Neural cell (in vitro differentiated cells): ENCODE measurements at regions not wholly inside any gene's neighbourhood (a gene's known extent, or its start where the extent isn't known, plus 50 kb on each side); places are given as distances from the start of the nearest gene placed in this dataset.

Experiments
- H2AFZ ChIP-seq: fragments of 200-600, 300-800 bp; sonication (generic), shearing (Covaris generic); 2 replicates; pipeline ENCODE4 v1.6.0; 2014; ENCODE audit warnings: low read depth, mild to moderate bottlenecking, antibody characterized with exemption, low read length, moderate library complexity
- H3F3A ChIP-seq: fragments of 200-600 bp; shearing (Covaris generic); 2 replicates; pipeline ENCODE4 v1.6.1; 2016; ENCODE audit warnings: mild to moderate bottlenecking, moderate library complexity, mixed read lengths, antibody characterized with exemption, low read length; ENCODE audit not compliant: insufficient read depth, poor library complexity, severe bottlenecking
- H3K27ac ChIP-seq: fragments of 200-600, 300-800 bp; sonication (generic), shearing (Covaris generic); 2 replicates; pipeline ENCODE4 v1.5.1; 2014; ENCODE audit warnings: mild to moderate bottlenecking, low read length, moderate library complexity
- H3K27me3 ChIP-seq: fragments of 300-800, 200-600 bp; sonication (generic), shearing (Covaris generic); 2 replicates; pipeline ENCODE4 v1.6.0; 2014; ENCODE audit warnings: mild to moderate bottlenecking, low read depth, low read length, moderate library complexity; ENCODE audit not compliant: insufficient read depth
- H3K36me3 ChIP-seq: fragments of 300-800, 200-600 bp; sonication (generic), shearing (Covaris generic); 2 replicates; pipeline ENCODE4 v1.5.1; 2014; ENCODE audit warnings: mild to moderate bottlenecking, antibody characterized with exemption, low read length, moderate library complexity; ENCODE audit not compliant: insufficient read depth
- H3K4me2 ChIP-seq: fragments of 300-800, 200-600 bp; sonication (generic), shearing (Covaris generic); 2 replicates; pipeline ENCODE4 v1.6.0; 2014; ENCODE audit warnings: mild to moderate bottlenecking, low read length
- H3K4me3 ChIP-seq: fragments of 300-800, 200-600 bp; sonication (generic), shearing (Covaris generic); 2 replicates; pipeline ENCODE4 v1.5.1; 2014; ENCODE audit warnings: mild to moderate bottlenecking, low read length, moderate library complexity
- H3K79me2 ChIP-seq: fragments of 200-600 bp; shearing (Covaris generic); replicated peaks from 2 replicates; pipeline ENCODE4 v1.6.0; 2014; ENCODE audit warnings: mild to moderate bottlenecking, low read length, moderate library complexity; ENCODE audit not compliant: insufficient read depth
- H3K9ac ChIP-seq: fragments of 300-800, 200-600 bp; sonication (generic), shearing (Covaris generic); 2 replicates; pipeline ENCODE4 v1.6.1; 2016; ENCODE audit warnings: mild to moderate bottlenecking, low read length, mixed read lengths
- H3K9me2 ChIP-seq: fragments of 200-600 bp; shearing (Covaris generic); 2 replicates; pipeline ENCODE4 v1.6.1; 2016; ENCODE audit warnings: mild to moderate bottlenecking, low read length, mixed read lengths; ENCODE audit not compliant: insufficient read depth
- H3K9me3 ChIP-seq: fragments of 200-600, 300-800 bp; sonication (generic), shearing (Covaris generic); 2 replicates; pipeline ENCODE4 v1.6.1; 2016; ENCODE audit warnings: mild to moderate bottlenecking, mixed run types, low read length, moderate library complexity, mixed read lengths
- H4K20me1 ChIP-seq: fragments of 200-600 bp; shearing (Covaris generic); 2 replicates; pipeline ENCODE4 v1.6.1; 2016; ENCODE audit warnings: mild to moderate bottlenecking, mixed run types; ENCODE audit not compliant: insufficient read depth
- EP300 ChIP-seq: fragments of 450-650 bp; conservative IDR thresholded peaks from 2 replicates; pipeline ENCODE4 v1.6.1; 2014; ENCODE audit warnings: antibody characterized with exemption, mild to moderate bottlenecking, moderate library complexity; ENCODE audit not compliant: poor library complexity, severe bottlenecking
- EZH2 ChIP-seq: fragments of 200-600, 300-800 bp; shearing (Covaris generic), sonication (generic); IDR thresholded peaks from 2 replicates; pipeline ENCODE4 v1.6.1; 2014; ENCODE audit warnings: antibody characterized with exemption, low read length, borderline replicate concordance, mild to moderate bottlenecking; ENCODE audit not compliant: insufficient read depth, poor library complexity, severe bottlenecking
- MXI1 ChIP-seq: fragments of 450-650 bp; conservative IDR thresholded peaks from 2 replicates; pipeline ENCODE4 v1.6.1; 2014; ENCODE audit warnings: antibody characterized with exemption, mild to moderate bottlenecking; ENCODE audit not compliant: poor library complexity, severe bottlenecking
- POLR2AphosphoS5 ChIP-seq: IDR thresholded peaks from 2 replicates; pipeline ENCODE4 v1.6.1; 2012
- RAD21 ChIP-seq: fragments of 450-650 bp; conservative IDR thresholded peaks from 2 replicates; pipeline ENCODE4 v1.6.1; 2014; ENCODE audit warnings: antibody characterized with exemption, mild to moderate bottlenecking, moderate library complexity
- REST ChIP-seq: IDR thresholded peaks from 2 replicates; pipeline ENCODE4 v1.6.1; 2012; ENCODE audit warnings: borderline replicate concordance
- SMC3 ChIP-seq: fragments of 450-650 bp; conservative IDR thresholded peaks from 2 replicates; pipeline ENCODE4 v1.6.1; 2014; ENCODE audit warnings: antibody characterized with exemption, mild to moderate bottlenecking, moderate library complexity; ENCODE audit not compliant: poor library complexity
- TAF1 ChIP-seq: IDR thresholded peaks from 2 replicates; pipeline ENCODE4 v1.6.1; 2012; ENCODE audit warnings: low read depth
- TF ChIP-seq, protein P1 (sequence below): fragments of 450-650 bp; IDR thresholded peaks from 2 replicates; pipeline ENCODE4 v1.5.1; 2014; ENCODE audit warnings: antibody characterized with exemption, mild to moderate bottlenecking, moderate library complexity; ENCODE audit not compliant: poor library complexity, severe bottlenecking

DNA sequence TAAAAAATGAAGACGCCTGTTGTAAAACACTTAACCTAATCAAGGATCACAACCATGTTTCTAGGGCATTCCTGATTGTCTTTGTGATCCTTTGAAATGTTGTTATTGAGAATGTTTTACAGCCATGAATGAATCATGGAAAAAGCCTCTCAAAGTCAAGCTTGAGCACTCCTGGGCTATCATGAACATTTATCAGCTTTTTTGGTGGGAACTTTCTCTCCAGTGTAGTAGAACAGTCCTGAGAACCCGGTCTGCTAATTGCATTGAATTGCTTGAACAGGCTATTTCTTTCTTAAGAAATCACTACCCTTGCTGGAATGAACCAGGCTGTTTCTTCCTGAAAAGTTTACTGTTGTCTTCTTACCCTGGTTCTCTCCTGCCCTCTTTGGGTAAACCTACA, 516.5 kb downstream of the FGF9 start:
- Histone ChIP-seq H4K20me1 (no peaks in the 10 kb centered on the region), H3K79me2 (no peaks in the 10 kb centered on the region), H3K27me3 (no peaks in the 10 kb centered on the region), H3K9ac (no peak overlapping the region), H3K9me2 (no peaks in the 10 kb centered on the region), H3K4me3 (no peak overlapping the region), H3K9me3 (no peaks in the 10 kb centered on the region), H3K36me3 (no peaks in the 10 kb centered on the region), H3K27ac (no peak overlapping the region), H2AFZ (no peak overlapping the region), H3K4me2 (no peak overlapping the region), H3F3A (no peaks in the 10 kb centered on the region)
- no peak for TF ChIP-seq POLR2AphosphoS5
- TF ChIP-seq SMC3, result no peak
- TF ChIP-seq TAF1, result no peak
- no peak for TF ChIP-seq RAD21
- TF ChIP-seq EZH2, result no peak
- TF ChIP-seq EP300, result no peak
- TF ChIP-seq MXI1, result no peak
- TF ChIP-seq, protein P1, sequence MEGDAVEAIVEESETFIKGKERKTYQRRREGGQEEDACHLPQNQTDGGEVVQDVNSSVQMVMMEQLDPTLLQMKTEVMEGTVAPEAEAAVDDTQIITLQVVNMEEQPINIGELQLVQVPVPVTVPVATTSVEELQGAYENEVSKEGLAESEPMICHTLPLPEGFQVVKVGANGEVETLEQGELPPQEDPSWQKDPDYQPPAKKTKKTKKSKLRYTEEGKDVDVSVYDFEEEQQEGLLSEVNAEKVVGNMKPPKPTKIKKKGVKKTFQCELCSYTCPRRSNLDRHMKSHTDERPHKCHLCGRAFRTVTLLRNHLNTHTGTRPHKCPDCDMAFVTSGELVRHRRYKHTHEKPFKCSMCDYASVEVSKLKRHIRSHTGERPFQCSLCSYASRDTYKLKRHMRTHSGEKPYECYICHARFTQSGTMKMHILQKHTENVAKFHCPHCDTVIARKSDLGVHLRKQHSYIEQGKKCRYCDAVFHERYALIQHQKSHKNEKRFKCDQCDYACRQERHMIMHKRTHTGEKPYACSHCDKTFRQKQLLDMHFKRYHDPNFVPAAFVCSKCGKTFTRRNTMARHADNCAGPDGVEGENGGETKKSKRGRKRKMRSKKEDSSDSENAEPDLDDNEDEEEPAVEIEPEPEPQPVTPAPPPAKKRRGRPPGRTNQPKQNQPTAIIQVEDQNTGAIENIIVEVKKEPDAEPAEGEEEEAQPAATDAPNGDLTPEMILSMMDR, result no peak
- TF ChIP-seq REST, result no peak

- Histone ChIP-seq H3K9ac (no peak overlapping the region), H3K36me3 (no peaks in the 10 kb centered on the region), H3K9me2 (no peaks in the 10 kb centered on the region), H3K4me3 (no peak overlapping the region), H3K79me2 (no peaks in the 10 kb centered on the region), H2AFZ (no peak overlapping the region), H3K4me2 (no peak overlapping the region), H4K20me1 (no peaks in the 10 kb centered on the region), H3F3A (no peaks in the 10 kb centered on the region), H3K27me3 (no peaks in the 10 kb centered on the region), H3K9me3 (no peaks in the 10 kb centered on the region), H3K27ac (no peak overlapping the region)
- TF ChIP-seq EZH2, result no peak
- TF ChIP-seq POLR2AphosphoS5, result no peak
- TF ChIP-seq TAF1, result no peak
- no peak for TF ChIP-seq RAD21
- no peak for TF ChIP-seq SMC3
- no peak for TF ChIP-seq MXI1
- TF ChIP-seq EP300, result no peak
- TF ChIP-seq REST, result no peak
- TF ChIP-seq, protein P1, result no peak
These were observed 518.5 kb downstream of the FGF9 start for GRCh38 chr13:22189176-22190048.
